ENCODE measurements at regions not wholly inside any gene's neighbourhood (a gene's known extent, or its start where the extent isn't known, plus 50 kb on each side); places are given as distances from the start of the nearest gene placed in this dataset.

- no peaks in the 10 kb centered on the region for H3K27me3 ChIP-seq
- TF ChIP-seq CTCF (IDR thresholded peaks at IDR 0.05) (no peak), POLR2A (IDR thresholded peaks at IDR 0.05) (no peak)
- no peaks in the 10 kb centered on the region for H3K9me3 ChIP-seq
These were observed 532.6 kb upstream of the EPHA5 start for GRCh38 chr4:66202870-66203269.

GRCh38 chr4:66197451-66197850 is 527.2 kb upstream of the EPHA5 start:
- no peaks in the 10 kb centered on the region for H3K4me1 ChIP-seq
- no peak overlapping the region for H3K27ac ChIP-seq
- no peaks in the 10 kb centered on the region for H3K36me3 ChIP-seq
- no peak for DNase-seq
- no peaks in the 10 kb centered on the region for H3K9me3 ChIP-seq
- no peaks in the 10 kb centered on the region for H3K27me3 ChIP-seq
- TF ChIP-seq POLR2A (IDR thresholded peaks at IDR 0.05) (no peak), CTCF (IDR thresholded peaks at IDR 0.05) (no peak)
- H3K4me3 ChIP-seq = no peak overlapping the region

More at GRCh38 chr4:66202870-66203269, 532.6 kb upstream of the EPHA5 start:
- H3K4me3 ChIP-seq = no peak overlapping the region
- DNase-seq = no peak
- no peak overlapping the region for H3K27ac ChIP-seq
- H3K4me1 ChIP-seq = no peaks in the 10 kb centered on the region
- no peaks in the 10 kb centered on the region for H3K36me3 ChIP-seq

- no peak overlapping the region for H3K27ac ChIP-seq
- no peaks in the 10 kb centered on the region for H3K4me1 ChIP-seq
- no peaks in the 10 kb centered on the region for H3K9me3 ChIP-seq
- DNase-seq = no peak
- H3K36me3 ChIP-seq = no peaks in the 10 kb centered on the region
- no peak overlapping the region for H3K4me3 ChIP-seq
- H3K27me3 ChIP-seq = no peaks in the 10 kb centered on the region
- no peak for TF ChIP-seq POLR2A (IDR thresholded peaks at IDR 0.05)
- TF ChIP-seq CTCF (IDR thresholded peaks at IDR 0.05) = no peak
These were observed 523.2 kb upstream of the EPHA5 start for GRCh38 chr4:66193487-66193886.

GRCh38 chr4:66187175-66187720 is 517.0 kb upstream of the EPHA5 start:
- H3K4me1 ChIP-seq = no peaks in the 10 kb centered on the region
- no peak overlapping the region for H3K27ac ChIP-seq
- H3K9me3 ChIP-seq = no peaks in the 10 kb centered on the region
- no peaks in the 10 kb centered on the region for H3K27me3 ChIP-seq
- TF ChIP-seq CTCF (IDR thresholded peaks at IDR 0.05) (no peak), POLR2A (IDR thresholded peaks at IDR 0.05) (no peak)
- no peak overlapping the region for H3K4me3 ChIP-seq
- no peaks in the 10 kb centered on the region for H3K36me3 ChIP-seq
- no peak for DNase-seq

- no peak for TF ChIP-seq CTCF (IDR thresholded peaks at IDR 0.05)
- TF ChIP-seq POLR2A (IDR thresholded peaks at IDR 0.05) = no peak
- Histone ChIP-seq H3K27me3 (no peaks in the 10 kb centered on the region), H3K36me3 (no peaks in the 10 kb centered on the region), H3K4me1 (no peaks in the 10 kb centered on the region), H3K27ac (no peak overlapping the region), H3K4me3 (no peak overlapping the region), H3K9me3 (no peaks in the 10 kb centered on the region)
- DNase-seq = no peak
These were observed 515.8 kb upstream of the EPHA5 start for GRCh38 chr4:66186095-66186494.

- H3K4me1 ChIP-seq = no peaks in the 10 kb centered on the region
- H3K9me3 ChIP-seq = no peaks in the 10 kb centered on the region
- no peaks in the 10 kb centered on the region for H3K27me3 ChIP-seq
- H3K4me3 ChIP-seq = no peak overlapping the region
- DNase-seq = no peak
- H3K27ac ChIP-seq = no peak overlapping the region
- no peak for TF ChIP-seq POLR2A (IDR thresholded peaks at IDR 0.05)
- TF ChIP-seq CTCF (IDR thresholded peaks at IDR 0.05) = no peak
- H3K36me3 ChIP-seq = no peaks in the 10 kb centered on the region
These were observed 512.3 kb upstream of the EPHA5 start for GRCh38 chr4:66182636-66183035.
